CD4-positive, CD25-positive, alpha-beta regulatory T cell (primary cell): ENCODE measurements at regions not wholly inside any gene's neighbourhood (a gene's known extent, or its start where the extent isn't known, plus 50 kb on each side); places are given as distances from the start of the nearest gene placed in this dataset.

ENCODE experiments used
- ATAC-seq, 2 donors: fragments of 150-1000 bp; cut with Tn5 transposase; one replicate each; pipeline ENCODE4 v1.10.0; 2021; ENCODE audit warnings: low read depth in 2 of 2, moderate number of reproducible peaks in 2 of 2, moderate library complexity in 1 of 2
- DNase-seq, 3 donors: peaks; one replicate each; pipeline versions ENCODE4 v3.0.0 to v3.0.0-alpha.2; 2012 to 2022; ENCODE audit warnings: mixed read lengths in 1 of 3
- H3K27ac ChIP-seq: one replicate; pipeline ENCODE4 v1.7.0; 2013; ENCODE audit warnings: mild to moderate bottlenecking, low read length; ENCODE audit not compliant: insufficient read depth, poor library complexity, severe bottlenecking
- H3K27me3 ChIP-seq: one replicate; pipeline ENCODE4 v1.7.0; 2013; ENCODE audit warnings: low read length; ENCODE audit not compliant: control insufficient read depth, insufficient read depth
- H3K36me3 ChIP-seq: one replicate; pipeline ENCODE4 v1.7.0; 2013; ENCODE audit warnings: mild to moderate bottlenecking, low read length, moderate library complexity; ENCODE audit not compliant: control insufficient read depth, insufficient read depth
- H3K4me1 ChIP-seq: 2 replicates; pipeline ENCODE4 v1.7.0; 2013; ENCODE audit warnings: mild to moderate bottlenecking, low read length; ENCODE audit not compliant: insufficient read depth, control insufficient read depth, poor library complexity, severe bottlenecking
- H3K4me3 ChIP-seq: one replicate; pipeline ENCODE4 v1.7.0; 2013; ENCODE audit warnings: low read depth, mild to moderate bottlenecking, low read length, moderate library complexity
- H3K9me3 ChIP-seq, 2 experiments: 1 replicate in 1 of 2; 2 replicates in 1 of 2; pipeline ENCODE4 v1.7.0; 2013; ENCODE audit warnings: low read length in 2 of 2, mild to moderate bottlenecking in 1 of 2, moderate library complexity in 1 of 2; ENCODE audit not compliant: control insufficient read depth in 2 of 2
- H3K27ac Mint-ChIP-seq, 3 donors: one replicate each; pipeline ENCODE4 v1.8.0; 2020 to 2022; ENCODE audit warnings: mild to moderate bottlenecking in 3 of 3, mixed read lengths in 3 of 3, moderate library complexity in 2 of 3
- H3K27me3 Mint-ChIP-seq: one replicate; pipeline ENCODE4 v1.8.0; 2022; ENCODE audit warnings: mild to moderate bottlenecking, mixed read lengths
- H3K36me3 Mint-ChIP-seq: one replicate; pipeline ENCODE4 v1.8.0; 2020; ENCODE audit warnings: mixed read lengths
- H3K4me1 Mint-ChIP-seq, 4 donors: one replicate each; pipeline ENCODE4 v1.8.0; 2020 to 2022; ENCODE audit warnings: mixed read lengths in 4 of 4, mild to moderate bottlenecking in 1 of 4
- H3K4me3 Mint-ChIP-seq, 4 donors: one replicate each; pipeline ENCODE4 v1.8.0; 2020 to 2022; ENCODE audit warnings: mild to moderate bottlenecking in 4 of 4, mixed read lengths in 4 of 4, moderate library complexity in 3 of 4
- H3K9me3 Mint-ChIP-seq, 7 donors: one replicate each; pipeline ENCODE4 v1.8.0; 2020 to 2022; ENCODE audit warnings: mixed read lengths in 7 of 7, mild to moderate bottlenecking in 3 of 7, moderate library complexity in 2 of 7

- Histone ChIP-seq H3K27ac (no peak overlapping the region), H3K9me3 (no peaks in the 10 kb centered on the region), H3K27me3 (no peaks in the 10 kb centered on the region), H3K4me3 (no peak overlapping the region), H3K4me1 (peaks cover 44% of the 10 kb centered on the region), H3K36me3 (no peaks in the 10 kb centered on the region)
- H3K27me3 Mint-ChIP-seq, result no peaks in the 10 kb centered on the region
- H3K9me3 Mint-ChIP-seq, result no peaks in the 10 kb centered on the region
- H3K4me3 Mint-ChIP-seq, result peak overlapping the region in 2 of 4 donors; percentile 74 to 82
- DNase-seq (peak in 1 of 3 donors; percentile 35), ATAC-seq (no peak)
- no peaks in the 10 kb centered on the region for H3K36me3 Mint-ChIP-seq
- peak overlapping the region; percentile 85 to 93 (median 87) for H3K27ac Mint-ChIP-seq
- peaks cover 20 to 55% (median 44%) of the 10 kb centered on the region in 4 donors for H3K4me1 Mint-ChIP-seq
These were observed 57.6 kb upstream of the CCN6 start for GRCh38 chr6:111996144-111996865.

- H3K27me3 Mint-ChIP-seq, result no peaks in the 10 kb centered on the region
- Histone ChIP-seq H3K27ac (peak overlapping the region; percentile 35), H3K4me3 (peak overlapping the region; percentile 47), H3K27me3 (no peaks in the 10 kb centered on the region), H3K36me3 (no peaks in the 10 kb centered on the region), H3K4me1 (peaks cover 35% of the 10 kb centered on the region), H3K9me3 (no peaks in the 10 kb centered on the region)
- H3K9me3 Mint-ChIP-seq, result no peaks in the 10 kb centered on the region
- H3K4me1 Mint-ChIP-seq, result peaks cover 18 to 47% (median 39%) of the 10 kb centered on the region in 4 donors
- ATAC-seq (peak; percentile 73 to 74), DNase-seq (peak; percentile 73 to 85 (median 78))
- peak overlapping the region; percentile 60 to 93 (median 85) for H3K27ac Mint-ChIP-seq
- H3K36me3 Mint-ChIP-seq, result no peaks in the 10 kb centered on the region
- H3K4me3 Mint-ChIP-seq, result peak overlapping the region; percentile 8 to 82 (median 64)
These were observed 56.6 kb upstream of the CCN6 start for GRCh38 chr6:111997078-111997852.

- peak overlapping the region in 1 of 3 donors; percentile 85 for H3K27ac Mint-ChIP-seq
- H3K4me1 ChIP-seq, result peaks cover 29% of the 10 kb centered on the region
- no peaks in the 10 kb centered on the region for H3K27me3 ChIP-seq
- H3K9me3 ChIP-seq, result no peaks in the 10 kb centered on the region
- H3K4me3 ChIP-seq, result no peak overlapping the region
- no peaks in the 10 kb centered on the region for H3K27me3 Mint-ChIP-seq
- H3K27ac ChIP-seq, result no peak overlapping the region
- no peaks in the 10 kb centered on the region for H3K36me3 Mint-ChIP-seq
- ATAC-seq, result no peak
- peaks cover 12 to 42% (median 33%) of the 10 kb centered on the region in 4 donors for H3K4me1 Mint-ChIP-seq
- H3K36me3 ChIP-seq, result no peaks in the 10 kb centered on the region
- DNase-seq, result no peak
- H3K4me3 Mint-ChIP-seq, result no peak overlapping the region
- no peaks in the 10 kb centered on the region for H3K9me3 Mint-ChIP-seq
These were observed 56.1 kb upstream of the CCN6 start for GRCh38 chr6:111997853-111998208.

- H3K27ac Mint-ChIP-seq, result no peak overlapping the region
- H3K36me3 Mint-ChIP-seq, result no peaks in the 10 kb centered on the region
- H3K9me3 Mint-ChIP-seq, result no peaks in the 10 kb centered on the region
- no peak for DNase-seq
- Histone ChIP-seq H3K4me3 (no peak overlapping the region), H3K4me1 (peaks cover 1% of the 10 kb centered on the region), H3K27me3 (no peaks in the 10 kb centered on the region), H3K36me3 (no peaks in the 10 kb centered on the region), H3K27ac (no peak overlapping the region), H3K9me3 (no peaks in the 10 kb centered on the region)
- peaks cover under 1 to 12% (median 1%) of the 10 kb centered on the region in 4 donors for H3K4me1 Mint-ChIP-seq
- no peaks in the 10 kb centered on the region for H3K27me3 Mint-ChIP-seq
- no peak for ATAC-seq
- H3K4me3 Mint-ChIP-seq, result no peak overlapping the region
These were observed 51.6 kb upstream of the CCN6 start for GRCh38 chr6:112002307-112002706.
